Stimulated activated CD4-positive, alpha-beta T cell treated with anti-CD3 and anti-CD28 coated beads, Interleukin-1b, Interleukin-23, amount 100 ng/mL, for 48 hours (primary cell): ENCODE measurements at regions not wholly inside any gene's neighbourhood (a gene's known extent, or its start where the extent isn't known, plus 50 kb on each side); places are given as distances from the start of the nearest gene placed in this dataset.
A peak's percentile ranks its signal among the peaks of the same experiment; 100 is the strongest.
"Not testable (repeated sequence)": the region's sequence is repeated elsewhere in the genome, so short reads cannot be mapped to it uniquely, and the experiment has no call there.

Experiments used
- DNase-seq: peaks from one replicate; pipeline ENCODE4 v3.0.0-alpha.2; 2020

DNA sequence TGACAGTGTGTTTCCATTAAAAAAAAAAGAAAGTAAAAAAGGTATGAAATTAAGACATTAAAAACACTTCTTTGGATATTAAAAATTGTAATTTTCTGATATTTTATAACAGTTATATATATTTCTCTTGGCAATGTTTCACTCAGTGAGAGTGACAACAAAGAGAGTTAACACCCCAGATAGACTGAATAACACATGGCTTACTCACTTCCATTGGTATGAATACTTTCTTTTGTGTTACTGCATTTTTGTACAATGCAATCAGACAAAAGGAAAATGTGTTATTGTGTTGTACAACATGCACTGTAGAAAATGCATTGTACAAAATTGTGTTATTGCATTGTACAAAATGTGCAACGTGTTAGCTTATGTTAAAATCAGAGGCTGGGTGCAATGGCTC is 676.6 kb upstream of the AMELY start:
- not testable (repeated sequence) for DNase-seq

- DNase-seq: no peak
Observed at GRCh38 chrY:7562541-7562940, 651.0 kb upstream of the AMELY start.

DNA sequence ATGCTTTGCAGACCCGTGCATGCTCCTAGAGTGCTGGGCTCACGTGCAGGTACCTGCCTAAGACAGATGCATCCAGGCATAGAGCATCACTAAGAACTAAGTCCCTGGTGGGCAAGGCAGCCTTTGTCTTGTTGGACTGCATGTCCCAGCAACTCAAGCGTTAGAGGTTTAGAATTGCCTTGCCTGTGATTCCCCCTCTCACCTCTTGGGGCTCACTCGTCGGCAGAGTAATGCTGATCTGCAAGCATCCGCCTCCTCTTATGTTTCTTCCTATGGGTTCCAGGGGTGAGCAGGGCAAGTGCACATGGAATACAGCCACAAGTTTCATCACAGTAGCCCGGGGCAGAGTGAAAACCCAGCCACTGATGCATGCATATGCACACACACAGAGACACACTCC is 646.1 kb upstream of the AMELY start:
- no peak for DNase-seq

GRCh38 chrY:7555006-7555405 is 643.5 kb upstream of the AMELY start:
- no peak for DNase-seq

- DNase-seq: no peak
Observed at GRCh38 chrY:7545060-7545459, 633.5 kb upstream of the AMELY start.

DNA sequence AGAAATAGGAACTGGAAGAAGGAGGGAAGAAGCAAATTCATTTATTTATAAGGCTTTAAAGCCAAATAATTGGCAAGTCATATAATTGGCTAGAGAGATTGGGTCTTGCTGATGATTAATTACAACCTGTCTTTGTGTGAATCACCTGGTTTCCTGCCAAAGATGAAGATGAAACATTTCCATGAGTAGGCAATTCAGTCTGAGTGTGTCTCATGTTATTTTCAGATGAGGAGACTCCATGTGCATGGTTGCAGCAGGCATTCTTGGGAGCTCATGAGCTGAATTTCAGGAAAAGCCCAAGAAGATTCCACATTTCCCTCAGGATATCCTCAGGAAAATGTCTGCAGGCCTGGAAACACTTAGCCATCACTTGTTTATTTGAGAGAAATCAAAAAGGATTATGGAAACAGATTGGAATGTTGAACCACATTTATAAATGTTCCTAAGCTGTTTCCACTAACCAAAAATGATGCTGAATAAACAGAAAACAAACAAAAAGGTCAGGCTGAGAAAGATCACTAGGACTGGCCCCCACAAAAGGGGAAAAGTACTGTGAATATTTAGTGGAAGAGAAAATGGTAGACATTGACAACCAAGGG is 632.7 kb upstream of the AMELY start:
- DNase-seq: no peak

DNA sequence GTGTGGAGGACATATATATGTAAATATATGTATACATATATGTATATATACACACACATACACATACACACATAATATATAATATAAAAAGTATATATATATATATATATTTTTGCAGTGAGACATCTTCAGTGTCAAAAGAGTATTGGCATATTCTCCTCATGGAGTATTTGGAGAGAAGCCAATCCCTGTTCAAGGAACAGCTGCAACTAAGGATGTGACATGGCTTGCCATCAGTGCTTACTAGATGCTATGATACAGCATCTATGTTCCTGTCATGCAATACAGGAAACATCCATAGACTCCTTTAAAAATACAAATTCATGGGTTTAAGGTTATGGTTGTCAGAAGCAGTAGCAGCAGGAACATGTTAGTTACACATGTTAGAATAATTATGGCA is 632.0 kb upstream of the AMELY start:
- DNase-seq: no peak

GRCh38 chrY:7542256-7542858 is 630.8 kb upstream of the AMELY start:
- DNase-seq: no peak

DNA sequence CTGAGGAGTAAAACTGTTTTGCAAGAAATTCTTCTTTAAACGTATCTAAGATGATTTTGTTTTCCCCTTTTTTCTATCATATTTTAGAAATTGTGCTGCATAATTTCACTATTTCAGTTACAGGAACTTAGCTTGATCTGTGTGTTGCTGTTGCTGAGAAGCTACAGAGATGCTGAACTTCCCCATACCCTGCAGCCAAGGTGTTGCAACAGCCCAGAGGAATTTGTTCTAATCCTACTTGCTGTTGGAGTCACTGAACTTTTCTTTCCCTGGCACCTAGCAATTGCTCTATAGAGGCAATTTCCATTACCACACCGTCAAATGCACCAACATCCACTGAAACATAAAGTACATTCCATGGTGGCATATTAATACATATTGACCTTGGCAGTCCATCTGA is 617.8 kb upstream of the AMELY start:
- DNase-seq: no peak

- DNase-seq: not testable (repeated sequence)
Observed at GRCh38 chrY:7527568-7527967, 616.0 kb upstream of the AMELY start.

- no peak for DNase-seq
Observed at GRCh38 chrY:7518387-7518786, 606.8 kb upstream of the AMELY start.

GRCh38 chrY:7516268-7516667 is 604.7 kb upstream of the AMELY start:
- no peak for DNase-seq

GRCh38 chrY:7515812-7516211 is 604.3 kb upstream of the AMELY start:
- DNase-seq: no peak

- DNase-seq: no peak
Observed at GRCh38 chrY:7502896-7503295, 591.3 kb upstream of the AMELY start.

DNA sequence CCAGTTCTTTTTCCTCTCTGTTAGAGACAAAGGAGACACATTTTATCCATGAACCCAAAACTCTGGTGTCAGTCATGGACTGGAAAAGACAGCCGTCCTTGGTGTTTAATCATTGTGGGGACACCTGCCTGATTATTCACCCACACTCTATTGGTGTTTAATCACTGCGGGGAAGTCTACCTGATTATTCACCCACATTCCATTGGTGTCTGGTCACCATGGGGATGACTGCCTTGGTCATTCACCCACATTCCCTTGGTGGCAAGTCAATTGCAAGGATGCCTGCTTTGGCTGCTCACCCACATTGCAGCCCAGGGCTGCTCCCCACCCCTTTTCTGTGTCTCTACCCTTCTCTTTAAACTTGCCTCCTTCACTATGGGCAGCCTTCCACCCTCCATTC is 589.7 kb upstream of the AMELY start:
- DNase-seq: no peak

- no peak for DNase-seq
Observed at GRCh38 chrY:7496001-7496400, 584.4 kb upstream of the AMELY start.

- not testable (repeated sequence) for DNase-seq
Observed at GRCh38 chrY:7484455-7485285, 573.1 kb upstream of the AMELY start.

DNA sequence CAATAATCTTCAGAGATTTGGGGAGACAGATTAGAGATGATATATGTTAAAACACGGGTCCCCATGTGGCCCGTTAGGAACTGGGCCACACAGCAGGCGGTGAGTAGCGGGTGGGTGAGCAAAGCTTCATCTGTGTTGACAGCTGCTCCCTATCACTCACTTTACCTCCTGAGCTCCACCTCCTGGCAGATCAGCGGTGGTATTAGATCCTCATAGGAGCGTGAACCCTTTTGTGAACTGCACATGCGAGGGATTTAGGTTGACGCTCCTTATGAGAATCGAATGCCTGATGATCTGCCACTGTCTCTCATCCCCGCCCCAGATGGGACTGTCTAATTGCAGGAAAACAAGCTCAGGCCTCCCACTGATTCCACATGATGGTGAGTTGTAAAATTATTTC is 560.4 kb upstream of the AMELY start:
- no peak for DNase-seq

- no peak for DNase-seq
Observed at GRCh38 chrY:7470037-7470436, 558.5 kb upstream of the AMELY start.

DNA sequence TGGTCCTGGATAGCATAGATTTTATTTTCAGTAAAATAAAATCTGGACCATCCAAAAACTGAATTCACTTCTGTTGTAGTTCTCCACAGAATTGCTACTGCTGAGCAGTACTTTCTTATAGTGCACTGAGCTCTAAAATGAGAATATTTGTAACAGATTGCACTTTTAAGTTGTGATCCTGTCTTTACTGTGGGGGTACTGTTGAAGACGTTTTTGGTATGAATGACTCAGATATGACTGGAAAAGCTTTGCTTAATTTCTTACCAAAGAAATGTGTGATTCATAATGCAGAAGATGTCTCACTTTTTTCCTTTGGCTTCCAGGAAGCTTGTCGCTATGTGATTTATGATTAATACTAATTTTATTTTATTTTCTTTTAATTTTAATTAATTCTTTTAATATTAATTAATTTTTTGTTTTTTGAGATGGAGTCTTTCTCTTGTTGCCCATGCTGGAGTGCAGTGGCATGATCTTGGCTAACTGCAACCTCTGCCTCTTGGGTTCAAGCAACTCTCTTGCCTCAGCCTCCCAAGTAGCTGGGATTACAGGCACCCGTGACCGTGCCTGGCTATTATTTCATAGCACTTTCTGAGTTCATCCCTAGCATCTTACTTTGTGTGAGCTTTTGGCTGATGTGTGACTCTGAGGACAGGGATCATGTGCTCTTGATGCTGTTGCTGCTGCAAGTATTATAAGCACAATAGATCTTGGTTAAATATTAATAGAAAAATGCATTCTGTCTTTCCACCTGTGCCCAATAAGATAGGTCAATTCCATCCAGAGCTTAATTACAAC is 557.6 kb upstream of the AMELY start:
- no peak for DNase-seq

GRCh38 chrY:7467796-7468520 is 556.4 kb upstream of the AMELY start:
- no peak for DNase-seq

DNA sequence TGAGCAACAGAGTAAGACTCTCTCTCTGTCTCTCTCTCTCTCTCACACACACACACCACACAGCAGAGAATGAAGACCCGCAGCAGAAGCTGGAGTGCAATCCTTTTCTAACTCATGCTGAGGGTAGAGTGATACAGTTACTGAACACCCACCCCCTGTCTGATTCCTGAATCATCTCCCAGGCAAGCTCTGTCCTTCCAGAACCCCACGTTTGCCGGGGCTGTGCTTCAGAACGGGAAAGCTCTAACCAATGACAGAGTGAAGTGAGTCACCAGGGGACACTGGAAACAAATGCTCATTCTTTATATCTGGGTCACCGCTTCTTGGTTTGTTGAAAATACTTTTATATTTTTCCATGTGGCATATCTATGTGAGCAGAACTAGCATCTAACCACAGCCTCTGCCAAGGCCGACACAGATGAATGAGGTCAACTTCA is 553.7 kb upstream of the AMELY start:
- DNase-seq: peak; percentile 67

- peak; percentile 13 for DNase-seq
Observed at GRCh38 chrY:7464742-7465141, 553.2 kb upstream of the AMELY start.
